ENCODE measurements at regions not wholly inside any gene's neighbourhood (a gene's known extent, or its start where the extent isn't known, plus 50 kb on each side); places are given as distances from the start of the nearest gene placed in this dataset.

- TF ChIP-seq EZH2 (IDR thresholded peaks at IDR 0.05; ENCODE audit: low read length, missing control alignments): no peak
- TF ChIP-seq CTCF (conservative IDR thresholded peaks at IDR 0.05 in 1 of 2, IDR thresholded peaks at IDR 0.05 in 1 of 2; ENCODE audit: low read depth in 1 of 2, low read length in 2 of 2): no peak
These were observed 460.6 kb downstream of the NR4A2 start for GRCh38 chr2:155871940-155872339.

Measured in fibroblast of lung (primary cell).